Gastroesophageal sphincter (tissue), 4 donors: ENCODE measurements at regions not wholly inside any gene's neighbourhood (a gene's known extent, or its start where the extent isn't known, plus 50 kb on each side); places are given as distances from the start of the nearest gene placed in this dataset.

ENCODE experiments used
- ATAC-seq: fragments of 150-250 bp; one replicate; pipeline ENCODE4 v1.9.1; 2016; ENCODE audit warnings: mild to moderate bottlenecking, moderate library complexity
- H3K27ac ChIP-seq, 4 donors: fragments of 200-600 bp; sonication (generic) in 3 of 4; 1 replicate in 3 of 4; 2 replicates in 1 of 4; pipeline ENCODE4 v1.5.1; 2016 to 2019
- H3K27me3 ChIP-seq: fragments of 200-600 bp; sonication (generic); one replicate; pipeline ENCODE4 v1.5.1; 2019
- H3K36me3 ChIP-seq, 2 donors: fragments of 200-600 bp; sonication (generic); one replicate each; pipeline ENCODE4 v1.5.1; 2019; ENCODE audit warnings: control low read depth in 1 of 2
- H3K4me1 ChIP-seq, 3 donors: fragments of 200-600 bp; sonication (generic); 1 replicate in 2 of 3; 2 replicates in 1 of 3; pipeline ENCODE4 v1.5.1; 2016 to 2019; ENCODE audit warnings: control low read depth in 2 of 3
- H3K4me3 ChIP-seq, 2 donors: fragments of 200-600 bp; sonication (generic); one replicate each; pipeline ENCODE4 v1.5.1; 2019; ENCODE audit warnings: mild to moderate bottlenecking in 1 of 2, moderate library complexity in 1 of 2
- H3K9me3 ChIP-seq, 3 donors: fragments of 200-600 bp; sonication (generic); one replicate each; pipeline ENCODE4 v1.5.1; 2017 to 2019; ENCODE audit warnings: control low read depth in 2 of 3
- EP300 ChIP-seq: sonication (generic); formaldehyde crosslinking; IDR thresholded peaks from one replicate; pipeline ENCODE4 v1.6.1; 2017; ENCODE audit warnings: antibody characterized with exemption, mild to moderate bottlenecking
- POLR2A ChIP-seq, 2 donors: fragments of 450-650 bp; IDR thresholded peaks; one replicate each; pipeline ENCODE4 v1.6.1; 2017; ENCODE audit warnings: antibody characterized with exemption in 2 of 2, mild to moderate bottlenecking in 2 of 2, moderate library complexity in 1 of 2
- POLR2AphosphoS5 ChIP-seq: sonication (generic); formaldehyde crosslinking; IDR thresholded peaks from one replicate; pipeline ENCODE4 v1.6.1; 2017; ENCODE audit warnings: antibody characterized with exemption
- WGBS, 2 donors: methylation state at CpG; one replicate each; pipeline ENCODE4 v1.1.5; 2018; ENCODE audit warnings: low coverage in 1 of 2; 5-methylcytosine and 5-hydroxymethylcytosine counted together
- TF ChIP-seq, protein P1 (sequence below), 4 experiments: fragments of 200-600 bp in 2 of 4; fragments of 450-650 bp in 2 of 4; sonication (generic) in 1 of 4; IDR thresholded peaks; one replicate each; pipeline ENCODE4 v1.5.1; 2017 to 2019; ENCODE audit warnings: antibody characterized with exemption in 4 of 4, mild to moderate bottlenecking in 2 of 4, moderate library complexity in 2 of 4

GRCh38 chr5:171588046-171588445, 168.6 kb downstream of the FGF18 start:
- Histone ChIP-seq H3K9me3 (no peaks in the 10 kb centered on the region), H3K4me3 (no peak overlapping the region), H3K4me1 (no peaks in the 10 kb centered on the region), H3K36me3 (no peaks in the 10 kb centered on the region), H3K27ac (no peak overlapping the region), H3K27me3 (peaks cover 9% of the 10 kb centered on the region)
- TF ChIP-seq, protein P1, sequence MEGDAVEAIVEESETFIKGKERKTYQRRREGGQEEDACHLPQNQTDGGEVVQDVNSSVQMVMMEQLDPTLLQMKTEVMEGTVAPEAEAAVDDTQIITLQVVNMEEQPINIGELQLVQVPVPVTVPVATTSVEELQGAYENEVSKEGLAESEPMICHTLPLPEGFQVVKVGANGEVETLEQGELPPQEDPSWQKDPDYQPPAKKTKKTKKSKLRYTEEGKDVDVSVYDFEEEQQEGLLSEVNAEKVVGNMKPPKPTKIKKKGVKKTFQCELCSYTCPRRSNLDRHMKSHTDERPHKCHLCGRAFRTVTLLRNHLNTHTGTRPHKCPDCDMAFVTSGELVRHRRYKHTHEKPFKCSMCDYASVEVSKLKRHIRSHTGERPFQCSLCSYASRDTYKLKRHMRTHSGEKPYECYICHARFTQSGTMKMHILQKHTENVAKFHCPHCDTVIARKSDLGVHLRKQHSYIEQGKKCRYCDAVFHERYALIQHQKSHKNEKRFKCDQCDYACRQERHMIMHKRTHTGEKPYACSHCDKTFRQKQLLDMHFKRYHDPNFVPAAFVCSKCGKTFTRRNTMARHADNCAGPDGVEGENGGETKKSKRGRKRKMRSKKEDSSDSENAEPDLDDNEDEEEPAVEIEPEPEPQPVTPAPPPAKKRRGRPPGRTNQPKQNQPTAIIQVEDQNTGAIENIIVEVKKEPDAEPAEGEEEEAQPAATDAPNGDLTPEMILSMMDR (IDR thresholded peaks at IDR 0.05) = no peak
- TF ChIP-seq POLR2A (IDR thresholded peaks at IDR 0.05) = no peak
- ATAC-seq = no peak
- WGBS, 2 donors = 100% methylated on average over 1 of the region's 1 CpG

GRCh38 chr5:171588790-171589189, 169.3 kb downstream of the FGF18 start:
- Histone ChIP-seq H3K9me3 (no peaks in the 10 kb centered on the region), H3K27me3 (peaks cover 9% of the 10 kb centered on the region), H3K36me3 (no peaks in the 10 kb centered on the region), H3K4me3 (no peak overlapping the region), H3K4me1 (no peaks in the 10 kb centered on the region), H3K27ac (no peak overlapping the region)
- WGBS, 2 donors = 96% methylated on average over 7 of the region's 8 CpGs; no CpG with 5 or more reads in 1 of the 2 donors
- TF ChIP-seq EP300 = no peak
- TF ChIP-seq, protein P1 (IDR thresholded peaks at IDR 0.05) = no peak
- TF ChIP-seq POLR2AphosphoS5 = no peak
- no peak for TF ChIP-seq POLR2A (IDR thresholded peaks at IDR 0.05)
- no peak for ATAC-seq

- H3K27ac ChIP-seq = no peak overlapping the region
- ATAC-seq = no peak
- no peaks in the 10 kb centered on the region for H3K36me3 ChIP-seq
- no peaks in the 10 kb centered on the region for H3K9me3 ChIP-seq
- H3K4me1 ChIP-seq = no peaks in the 10 kb centered on the region
- peaks cover 9% of the 10 kb centered on the region for H3K27me3 ChIP-seq
- no peak overlapping the region for H3K4me3 ChIP-seq
- TF ChIP-seq, protein P1 (IDR thresholded peaks at IDR 0.05) = no peak
- TF ChIP-seq POLR2AphosphoS5 (no peak), POLR2A (IDR thresholded peaks at IDR 0.05) (no peak), EP300 (no peak)
- WGBS, 2 donors = 89 to 90% methylated on average over 4 to 7 of the region's 11 CpGs
Observed at GRCh38 chr5:171589461-171589860, 170.0 kb downstream of the FGF18 start.

- H3K27me3 ChIP-seq = peaks cover 13% of the 10 kb centered on the region
- H3K4me1 ChIP-seq = peaks cover 0 to 4% (median 0%) of the 10 kb centered on the region in 3 donors
- H3K9me3 ChIP-seq = no peaks in the 10 kb centered on the region
- H3K4me3 ChIP-seq = no peak overlapping the region
- TF ChIP-seq, protein P1 (IDR thresholded peaks at IDR 0.05) = no peak
- TF ChIP-seq POLR2A (IDR thresholded peaks at IDR 0.05) (no peak), EP300 (no peak), POLR2AphosphoS5 (no peak)
- H3K36me3 ChIP-seq = no peaks in the 10 kb centered on the region
- H3K27ac ChIP-seq = no peak overlapping the region
- ATAC-seq = no peak
- WGBS, 2 donors = 88 to 96% methylated on average over 3 to 4 of the region's 5 CpGs
Observed at GRCh38 chr5:171592076-171592475, 172.6 kb downstream of the FGF18 start.

DNA sequence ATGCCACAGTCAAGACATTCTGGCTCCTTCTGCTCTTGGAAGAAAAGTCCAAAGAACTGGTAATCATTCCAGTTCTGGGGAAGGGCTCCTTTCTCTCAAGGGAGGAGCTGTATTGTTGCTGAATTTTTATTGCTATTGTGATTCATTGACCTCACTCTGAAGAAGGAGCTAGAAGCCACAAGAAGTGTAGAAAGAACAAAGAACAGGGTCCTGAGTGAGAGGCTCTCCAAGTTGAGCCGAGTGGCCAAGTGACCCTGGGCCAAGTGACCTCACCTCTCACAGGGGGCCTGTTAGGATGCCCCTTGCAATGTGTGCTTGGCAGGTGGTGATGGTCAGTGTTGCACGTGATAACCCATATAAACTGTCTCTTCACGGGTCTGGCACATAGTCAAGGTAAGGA, 173.3 kb downstream of the FGF18 start:
- no peaks in the 10 kb centered on the region for H3K9me3 ChIP-seq
- no peaks in the 10 kb centered on the region for H3K36me3 ChIP-seq
- no peak overlapping the region for H3K27ac ChIP-seq
- peaks cover 0 to 4% (median 0%) of the 10 kb centered on the region in 3 donors for H3K4me1 ChIP-seq
- no peak for ATAC-seq
- 85 to 88% methylated on average over 2 to 3 of the region's 3 CpGs for WGBS, 2 donors
- TF ChIP-seq POLR2A (IDR thresholded peaks at IDR 0.05) = no peak
- H3K27me3 ChIP-seq = peaks cover 17% of the 10 kb centered on the region
- H3K4me3 ChIP-seq = no peak overlapping the region
